HepG2 (cell line): ENCODE measurements at regions not wholly inside any gene's neighbourhood (a gene's known extent, or its start where the extent isn't known, plus 50 kb on each side); places are given as distances from the start of the nearest gene placed in this dataset.

Experiments
- ATAC-seq: fragments of 200-7000 bp; cut with Tn5 transposase; 3 replicates; pipeline ENCODE4 v1.9.1; 2020; ENCODE audit warnings: mild to moderate bottlenecking, moderate library complexity
- BruUV-seq: library from RNA; stranded (reverse); fragments of 400-500 nt; replicated peaks from 2 replicates; lab custom pipeline; 2021; lab: Mats Ljungman, UMichigan
- CTCF ChIA-PET: fragments of 300-600 bp; formaldehyde crosslinking; extraction: SDS; loops from one replicate; lab custom pipeline; 2021; ENCODE audit warnings: low total read pairs, inconsistent platforms, low intra/inter-chr PET ratio; lab: Yijun Ruan, JAX
- POLR2A ChIA-PET: fragments of 350-600 bp; sonication (Branson Sonifier 250); formaldehyde crosslinking; loops from one replicate; lab custom pipeline; 2020; ENCODE audit warnings: antibody characterized with exemption, inconsistent platforms; lab: Yijun Ruan, JAX
- DNase-seq: peaks from one replicate; pipeline ENCODE4 v3.0.0-alpha.2; 2015; ENCODE audit warnings: low spot score
- FAIRE-seq: peaks from 3 replicates; lab custom pipeline; 2011; peaks lifted over from hg19 to GRCh38; lab: Jason Lieb, UNC
- H2AFZ ChIP-seq: one replicate; pipeline ENCODE4 v1.6.1; 2011; ENCODE audit warnings: low read length, inconsistent platforms
- H3K27ac ChIP-seq: fragments of 300-600 bp; 3 replicates; pipeline ENCODE4 v1.8.0; 2011; ENCODE audit warnings: mixed run types, mild to moderate bottlenecking, mixed read lengths, low read length, inconsistent platforms; ENCODE audit not compliant: insufficient read depth; ENCODE audit errors: extremely low read length
- H3K27me3 ChIP-seq, 2 experiments: fragments of 200-600 bp in 1 of 2; 2 replicates in 1 of 2; 3 replicates in 1 of 2; pipeline versions ENCODE4 v1.6.0 to v1.8.0; 2011; ENCODE audit warnings: low read length in 2 of 2, mild to moderate bottlenecking in 2 of 2, moderate library complexity in 2 of 2, inconsistent platforms in 1 of 2; ENCODE audit not compliant: insufficient read depth in 2 of 2, control insufficient read depth in 1 of 2
- H3K36me3 ChIP-seq, 2 experiments: fragments of 200-600 bp in 1 of 2; replicated peaks in 1 of 2; 2 replicates in 1 of 2; 3 replicates in 1 of 2; pipeline versions ENCODE4 v1.5.1 to v1.8.0; 2011; ENCODE audit warnings: low read length in 2 of 2, inconsistent platforms in 1 of 2; ENCODE audit not compliant: insufficient read depth in 2 of 2, control insufficient read depth in 1 of 2
- H3K4me1 ChIP-seq: 2 replicates; pipeline ENCODE4 v1.5.1; 2012; ENCODE audit warnings: low read length, inconsistent platforms; ENCODE audit not compliant: insufficient read depth
- H3K4me2 ChIP-seq: 2 replicates; pipeline ENCODE4 v1.6.0; 2011; ENCODE audit warnings: low read depth, low read length, inconsistent platforms
- H3K4me3 ChIP-seq, 3 experiments: fragments of 200-600 bp in 1 of 3; sonication (generic), shearing (Covaris generic) in 1 of 3; replicated peaks in 1 of 3; 2 replicates each; pipeline ENCODE4 v1.5.1; 2011 to 2016; ENCODE audit warnings: low read length in 3 of 3, inconsistent platforms in 2 of 3, low read depth in 2 of 3, mild to moderate bottlenecking in 2 of 3, control low read depth in 1 of 3, mixed read lengths in 1 of 3; ENCODE audit not compliant: insufficient read depth in 1 of 3
- H3K79me2 ChIP-seq: one replicate; pipeline ENCODE4 v1.6.1; 2011; ENCODE audit warnings: low read length, inconsistent platforms; ENCODE audit not compliant: insufficient read depth
- H3K9ac ChIP-seq: 2 replicates; pipeline ENCODE4 v1.6.0; 2011; ENCODE audit warnings: mild to moderate bottlenecking, low read depth, low read length, inconsistent platforms; ENCODE audit not compliant: insufficient read depth
- H3K9me3 ChIP-seq: 2 replicates; pipeline ENCODE4 v1.5.1; 2012; ENCODE audit warnings: mild to moderate bottlenecking, low read length
- H4K20me1 ChIP-seq: 2 replicates; pipeline ENCODE4 v1.6.0; 2011; ENCODE audit warnings: inconsistent platforms, mild to moderate bottlenecking, low read length, moderate library complexity; ENCODE audit not compliant: insufficient read depth
- AKNA ChIP-seq: sonication (generic); formaldehyde crosslinking; IDR thresholded peaks from 2 replicates; pipeline ENCODE4 v1.4.0; 2020; ENCODE audit warnings: missing genetic modification reagents, borderline replicate concordance
- GATA4 ChIP-seq: sonication (generic); IDR thresholded peaks from 2 replicates; pipeline ENCODE4 v1.6.1; 2016; ENCODE audit warnings: antibody characterized with exemption, low read depth, borderline replicate concordance
- HMGXB4 ChIP-seq, 2 experiments: sonication (generic) in 1 of 2; formaldehyde crosslinking in 1 of 2; IDR thresholded peaks; 2 replicates each; pipeline versions ENCODE4 v1.4.0 to v1.6.1; 2018 to 2020; ENCODE audit warnings: missing genetic modification reagents in 2 of 2, borderline replicate concordance in 1 of 2, low read depth in 1 of 2, mild to moderate bottlenecking in 1 of 2, missing biosample characterization in 1 of 2
- JARID2 ChIP-seq: sonication (generic); formaldehyde crosslinking; IDR thresholded peaks from 2 replicates; pipeline ENCODE4 v1.8.1; 2023; ENCODE audit warnings: missing genetic modification reagents, inconsistent platforms; ENCODE audit not compliant: insufficient replicate concordance
- MAFK ChIP-seq, 2 experiments: IDR thresholded peaks in 1 of 2; conservative IDR thresholded peaks in 1 of 2; 2 replicates each; pipeline ENCODE4 v1.6.1; 2011; ENCODE audit warnings: improper control_type of control experiment in 2 of 2, low read length in 2 of 2
- NAIF1 ChIP-seq: sonication (generic); formaldehyde crosslinking; IDR thresholded peaks from 2 replicates; pipeline ENCODE4 v1.5.0; 2020; ENCODE audit warnings: mild to moderate bottlenecking, missing genetic modification reagents, borderline replicate concordance
- RERE ChIP-seq: IDR thresholded peaks from 2 replicates; pipeline ENCODE4 v1.6.1; 2016; ENCODE audit warnings: low read depth, missing genetic modification reagents, missing compliant biosample characterization
- YEATS4 ChIP-seq: sonication (generic); formaldehyde crosslinking; IDR thresholded peaks from 2 replicates; pipeline ENCODE4 v1.4.0; 2020; ENCODE audit warnings: missing genetic modification reagents, borderline replicate concordance
- ZNF770 ChIP-seq: sonication (generic); formaldehyde crosslinking; IDR thresholded peaks from 2 replicates; pipeline ENCODE4 v1.5.0; 2020; ENCODE audit warnings: mild to moderate bottlenecking, missing genetic modification reagents
- ZNF879 ChIP-seq: sonication (generic); formaldehyde crosslinking; IDR thresholded peaks from 2 replicates; pipeline ENCODE4 v1.8.1; 2023; ENCODE audit warnings: missing genetic modification reagents
- in situ Hi-C: cut with HindIII; loops from 2 replicates; pipeline ENCODE4 v1.10.0; 2017; ENCODE audit warnings: low pct_unique_long_range_greater_than_20kb; ENCODE audit not compliant: extremely low pct_ligation_motif_present
- intact Hi-C: fragments of 100-400 bp; cut with micrococcal nuclease; formaldehyde crosslinking; loops from one replicate; pipeline ENCODE4 v1.10.0; 2022; ENCODE audit not compliant: unreplicated experiment

- no peak overlapping the region for H3K27ac ChIP-seq
- H3K9ac ChIP-seq: no peak overlapping the region
- peaks cover 0 to under 1% of the 10 kb centered on the region in 2 experiments; a peak in 1 of 5 replicates for H3K27me3 ChIP-seq
- ATAC-seq (no peak), DNase-seq (no peak), FAIRE-seq (no peak)
- H3K4me1 ChIP-seq: no peaks in the 10 kb centered on the region
- intact Hi-C loops (no loop called here), in situ Hi-C loops (no loop called here)
- H3K4me2 ChIP-seq: no peak overlapping the region
- no TSS peak for BruUV-seq
- no peaks in the 10 kb centered on the region for H4K20me1 ChIP-seq
- ChIA-PET CTCF (no interaction called here), POLR2A (no interaction called here)
- no peaks in the 10 kb centered on the region for H3K36me3 ChIP-seq
- no peak overlapping the region for H2AFZ ChIP-seq
- H3K9me3 ChIP-seq: no peaks in the 10 kb centered on the region
- no peaks in the 10 kb centered on the region for H3K79me2 ChIP-seq
- H3K4me3 ChIP-seq: no peak overlapping the region
- TF ChIP-seq NAIF1 (CRISPR knock-in tag) (no peak), JARID2 (no peak), HMGXB4 (CRISPR knock-in tag; IDR thresholded peaks at IDR 0.05; ENCODE audit: borderline replicate concordance in 1 of 2, low read depth in 1 of 2) (no peak), RERE (CRISPR knock-in tag) (no peak), YEATS4 (CRISPR knock-in tag) (no peak), AKNA (CRISPR knock-in tag) (no peak), GATA4 (no peak), ZNF879 (CRISPR knock-in tag) (no peak), MAFK (conservative IDR thresholded peaks at IDR 0.05 in 1 of 2, IDR thresholded peaks at IDR 0.05 in 1 of 2; ENCODE audit: low read length in 2 of 2) (no peak), ZNF770 (no peak)
Observed at GRCh38 chr2:136211701-136212100, 93.8 kb upstream of the CXCR4 start.
